GM18498 (cell line): ENCODE measurements at regions not wholly inside any gene's neighbourhood (a gene's known extent, or its start where the extent isn't known, plus 50 kb on each side); places are given as distances from the start of the nearest gene placed in this dataset.

Experiments
- ATAC-seq: cut with Tn5 transposase; IDR thresholded peaks from one replicate; pipeline ENCODE4 v1.9.1; 2021; ENCODE audit warnings: mild to moderate bottlenecking, moderate library complexity; ENCODE audit not compliant: unreplicated experiment

DNA sequence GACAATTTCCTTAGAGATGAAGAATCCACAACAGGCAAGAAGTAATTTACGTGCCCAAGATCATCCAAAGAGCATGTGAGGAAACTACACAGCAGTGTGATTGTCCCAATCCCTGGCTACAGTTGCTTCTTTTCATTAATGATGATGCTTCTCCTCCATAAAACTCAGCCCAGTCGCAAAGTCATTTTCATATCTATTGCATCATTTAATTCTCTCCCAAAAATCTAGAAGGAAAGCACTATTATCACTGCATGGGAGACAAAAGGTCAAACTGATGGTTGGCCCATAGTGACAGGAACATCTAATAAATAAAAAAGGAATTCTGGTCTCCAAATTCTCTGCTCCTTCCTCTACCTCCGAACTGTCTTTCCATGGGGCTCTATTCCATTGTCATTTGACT lies 103.5 kb upstream of the SERP2 start:
- ATAC-seq: no peak

DNA sequence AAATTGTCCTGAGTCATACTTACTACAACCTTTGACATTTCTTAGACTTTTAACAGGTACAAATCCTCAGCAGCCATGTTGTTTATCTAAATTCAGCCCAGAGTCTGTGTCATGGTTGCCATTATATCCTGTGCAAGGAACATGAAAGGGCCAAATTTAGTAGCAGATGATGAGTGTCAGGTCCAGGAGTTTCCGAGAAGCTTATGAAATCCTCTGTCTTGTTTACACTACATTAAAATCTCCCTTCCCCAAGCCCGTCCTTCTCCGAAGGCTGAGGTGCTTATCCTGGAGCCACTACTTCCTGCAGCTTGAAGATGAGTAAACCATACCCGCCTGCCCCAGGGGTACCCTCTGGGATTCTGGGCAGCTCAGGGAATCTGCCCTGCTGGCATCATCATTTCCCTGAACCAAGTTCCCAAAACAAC lies 102.6 kb upstream of the SERP2 start:
- no peak for ATAC-seq

DNA sequence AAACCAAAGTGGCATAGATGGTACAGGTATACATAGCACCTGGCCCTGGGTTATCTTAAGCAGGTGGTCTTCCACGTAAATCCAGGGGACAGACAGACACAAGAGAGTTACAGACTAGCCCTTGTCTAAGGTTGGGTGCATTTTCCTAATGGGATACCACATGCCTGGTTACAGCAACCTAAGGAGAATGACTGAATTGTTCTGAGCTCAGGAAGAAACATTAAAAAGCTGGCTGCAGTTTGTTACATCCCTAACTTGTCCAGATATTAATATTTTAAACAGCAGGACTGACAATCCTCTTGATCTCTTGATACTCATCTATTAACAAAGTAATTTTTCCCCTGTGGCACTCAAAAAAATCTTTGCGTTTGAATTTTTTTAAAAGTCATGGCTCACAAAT lies 102.2 kb upstream of the SERP2 start:
- ATAC-seq: no peak

DNA sequence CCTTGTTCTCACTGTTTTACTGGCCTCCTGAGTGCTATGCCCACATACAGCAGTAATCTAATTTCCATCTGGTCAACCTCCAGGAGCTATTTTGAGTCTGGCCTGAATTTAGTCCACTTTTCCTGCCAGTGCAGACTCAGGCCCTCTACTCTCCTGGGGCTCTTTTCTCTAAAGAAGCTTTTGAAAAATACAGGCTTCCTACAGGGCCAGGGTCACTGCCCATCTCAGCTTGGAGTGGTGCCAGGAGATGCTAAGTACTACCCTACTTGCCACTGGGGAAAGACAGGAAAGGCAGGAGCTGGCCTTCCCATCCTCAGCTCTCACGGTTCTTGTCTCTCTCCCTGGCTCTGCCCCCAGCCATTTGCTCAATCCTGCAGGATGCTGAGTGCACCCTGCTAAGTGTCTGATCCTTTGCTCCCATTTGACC lies 101.7 kb upstream of the SERP2 start:
- no peak for ATAC-seq

DNA sequence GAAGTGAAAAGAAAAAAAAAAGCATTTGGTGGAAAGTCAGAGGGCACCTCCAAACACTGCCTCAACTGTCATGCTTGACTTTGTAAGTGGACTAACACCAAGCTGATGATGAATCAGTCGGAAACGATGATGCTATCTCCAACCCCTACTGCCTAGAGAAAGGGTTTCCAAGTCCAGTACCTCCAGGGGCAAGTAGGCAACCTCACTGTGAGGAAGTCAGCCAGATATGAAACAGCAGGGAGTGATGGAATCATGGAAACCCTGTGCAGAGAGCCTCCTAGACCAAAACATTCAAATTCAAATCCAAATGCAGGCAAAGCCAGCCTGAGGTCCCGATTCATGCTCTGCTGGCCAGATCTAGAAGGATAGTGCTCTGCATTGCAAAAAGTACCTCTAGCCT lies 100.9 kb upstream of the SERP2 start:
- no peak for ATAC-seq

DNA sequence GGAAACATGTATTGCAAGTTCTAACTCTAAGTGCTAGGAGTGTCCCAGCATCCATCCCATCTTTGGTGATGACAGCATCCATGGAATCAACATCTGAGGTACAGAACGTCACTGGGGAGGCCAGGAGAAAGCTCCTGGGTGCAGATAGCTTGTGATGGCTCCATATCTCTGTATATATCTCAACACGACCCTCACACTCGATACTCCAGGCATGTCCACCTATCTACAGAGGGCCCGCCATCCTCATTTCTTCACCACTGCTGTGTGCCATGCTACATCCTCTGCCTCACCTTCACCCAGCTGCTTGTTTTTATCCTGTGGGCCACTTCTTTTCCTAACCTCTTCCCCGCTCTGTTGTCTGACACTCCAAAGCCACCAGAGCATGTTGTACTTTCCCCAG lies 100.4 kb upstream of the SERP2 start:
- ATAC-seq: no peak

DNA sequence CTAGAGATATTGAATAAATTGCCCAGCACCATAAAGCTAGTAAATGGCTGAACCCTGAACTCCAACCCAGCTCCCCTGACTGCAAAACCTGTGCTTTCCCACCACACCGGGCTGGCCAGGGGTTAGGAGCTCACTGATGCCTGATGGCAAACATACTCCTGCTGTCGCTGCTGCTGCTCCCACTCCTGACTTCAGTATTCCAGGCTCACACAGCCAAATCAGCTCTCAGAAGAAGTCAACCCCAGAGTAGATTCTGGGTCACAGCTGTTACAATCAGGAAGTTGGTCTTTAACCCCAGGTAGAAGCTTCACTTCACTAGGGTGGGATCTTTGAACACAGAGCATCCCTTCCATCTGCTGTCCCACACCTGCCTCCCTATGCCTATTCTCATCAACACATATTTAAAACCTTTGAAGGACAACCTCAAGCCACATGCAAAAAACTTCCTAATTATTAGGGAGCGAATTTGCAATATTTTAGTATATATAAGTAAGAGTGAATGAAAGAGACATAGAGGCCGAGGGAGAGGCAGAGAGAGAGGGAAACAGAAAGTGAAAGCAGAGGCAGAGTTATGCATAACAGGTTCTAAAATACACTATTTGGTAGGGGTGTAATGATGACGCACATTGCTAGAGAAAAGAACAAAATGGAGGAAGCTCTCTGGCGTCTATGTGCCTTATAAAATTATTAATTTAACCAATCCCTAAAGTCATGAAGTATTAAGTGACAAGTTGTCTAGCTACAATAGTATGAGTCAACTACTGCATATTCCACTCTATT lies 99.4 kb upstream of the SERP2 start:
- peak; percentile 94 for ATAC-seq

DNA sequence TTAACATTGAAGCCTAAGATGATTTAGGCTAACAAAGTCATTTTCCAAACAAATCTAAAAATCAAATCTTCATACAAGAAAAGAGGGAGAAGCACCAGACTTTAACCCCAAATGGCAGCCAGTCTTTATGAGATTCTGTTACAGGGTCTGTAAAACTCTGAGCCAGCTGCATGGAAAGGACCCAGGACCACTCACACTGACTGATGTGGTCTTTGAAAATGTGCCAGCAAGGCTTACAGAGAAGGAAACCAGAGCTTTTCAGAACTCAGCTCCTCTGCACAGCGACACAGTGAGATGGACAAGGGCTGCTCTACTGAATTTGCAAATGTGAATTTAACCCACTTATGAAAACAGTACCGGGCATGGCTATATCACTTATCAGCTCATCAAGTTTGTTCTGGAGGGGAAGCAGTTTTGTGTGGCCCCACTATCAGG lies 98.8 kb upstream of the SERP2 start:
- ATAC-seq: no peak

DNA sequence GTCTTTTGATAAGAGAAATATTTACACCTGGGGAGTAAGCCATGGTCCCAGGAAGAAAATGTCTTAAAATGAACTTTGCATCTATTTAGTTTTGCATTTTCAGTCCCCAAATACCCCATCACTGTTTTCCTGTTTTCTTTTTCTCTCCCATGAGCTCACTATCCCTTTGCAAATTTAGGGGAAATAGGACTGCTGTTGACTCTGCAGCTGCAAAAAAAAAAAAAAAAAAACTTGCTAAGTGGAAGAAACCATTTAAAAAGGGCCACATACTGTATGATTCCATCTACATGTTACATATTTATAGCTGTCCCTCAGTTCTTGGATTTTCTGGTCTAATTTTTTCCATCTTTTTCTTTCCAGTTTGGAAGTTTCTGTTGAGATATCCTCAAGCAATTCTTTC lies 98.2 kb upstream of the SERP2 start:
- ATAC-seq: no peak

DNA sequence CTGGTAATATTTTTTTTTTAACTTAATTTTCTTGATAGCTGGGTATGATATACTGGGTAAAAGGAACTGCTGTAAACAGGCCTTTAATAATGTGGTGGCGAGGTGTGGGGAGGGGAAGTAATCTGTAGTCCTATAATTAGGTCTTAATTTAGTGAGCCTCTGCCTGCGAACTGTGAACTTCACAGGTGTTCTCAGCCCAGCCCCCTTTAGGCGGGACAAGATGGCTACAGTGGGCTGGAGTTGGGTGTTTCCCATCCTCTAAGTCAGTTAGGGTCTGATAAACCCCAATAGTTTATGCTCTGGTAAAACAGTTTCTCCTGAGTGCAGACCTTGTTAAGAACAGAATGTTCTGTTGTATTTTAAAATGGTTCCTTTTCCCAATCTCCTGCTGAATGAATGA lies 97.6 kb upstream of the SERP2 start:
- ATAC-seq: no peak

DNA sequence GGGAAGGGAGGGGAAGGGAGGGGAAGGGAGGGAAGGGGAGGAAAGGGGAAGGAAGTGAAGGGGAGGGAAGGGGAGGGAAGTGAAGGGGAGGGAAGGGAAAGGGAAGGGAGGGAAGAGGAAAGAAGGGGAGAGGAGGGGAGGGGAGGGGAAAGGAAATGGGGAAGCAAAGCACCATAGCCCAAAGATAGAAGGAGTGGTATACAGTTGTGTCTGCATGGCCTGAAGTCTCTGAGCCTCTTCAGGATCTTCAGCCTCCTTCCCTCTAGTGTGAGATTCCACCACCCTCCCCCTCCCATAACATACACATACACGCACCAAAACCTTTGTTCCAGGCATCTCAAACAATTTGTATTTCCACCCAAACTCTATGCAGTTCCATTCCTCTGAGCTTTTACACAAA lies 96.2 kb upstream of the SERP2 start:
- ATAC-seq: no peak

DNA sequence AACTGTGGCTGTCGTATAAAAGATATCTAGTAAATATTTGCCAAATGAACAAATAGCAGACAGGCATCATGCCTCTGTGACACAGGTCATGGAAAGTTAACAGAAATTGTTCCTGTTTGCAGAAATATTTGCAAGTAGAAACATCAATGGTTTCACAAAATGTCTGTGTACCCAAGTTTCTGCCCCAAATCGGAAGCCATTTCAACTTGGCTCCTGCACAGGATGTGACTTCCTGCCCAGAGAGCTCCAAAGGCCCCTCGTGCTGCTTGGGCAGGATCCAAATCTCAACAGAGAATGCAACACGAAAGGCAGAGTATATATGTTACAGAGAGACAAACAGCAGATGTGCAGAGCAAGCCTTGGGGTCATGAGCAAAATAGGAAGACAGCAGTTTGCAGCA lies 95.5 kb upstream of the SERP2 start:
- ATAC-seq: no peak

DNA sequence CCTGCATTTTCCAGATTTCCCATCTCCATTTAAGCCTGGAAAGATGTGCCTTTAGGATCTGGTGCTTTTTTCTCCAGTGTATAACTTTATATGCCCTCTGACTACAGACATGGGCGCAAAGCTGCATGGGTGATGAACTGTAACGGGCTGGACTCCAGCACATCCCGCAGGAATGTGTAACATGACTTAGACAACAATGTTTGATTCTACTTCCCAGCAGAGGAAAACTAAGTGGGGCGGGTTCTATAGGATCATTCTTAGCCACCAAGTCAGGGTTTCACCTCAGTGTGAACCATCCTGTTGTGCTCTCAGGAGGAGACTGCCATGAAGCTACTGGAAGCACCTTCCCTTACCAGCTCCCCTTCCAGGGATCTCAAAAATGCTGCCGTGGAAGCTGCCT lies 93.2 kb upstream of the SERP2 start:
- ATAC-seq: no peak

DNA sequence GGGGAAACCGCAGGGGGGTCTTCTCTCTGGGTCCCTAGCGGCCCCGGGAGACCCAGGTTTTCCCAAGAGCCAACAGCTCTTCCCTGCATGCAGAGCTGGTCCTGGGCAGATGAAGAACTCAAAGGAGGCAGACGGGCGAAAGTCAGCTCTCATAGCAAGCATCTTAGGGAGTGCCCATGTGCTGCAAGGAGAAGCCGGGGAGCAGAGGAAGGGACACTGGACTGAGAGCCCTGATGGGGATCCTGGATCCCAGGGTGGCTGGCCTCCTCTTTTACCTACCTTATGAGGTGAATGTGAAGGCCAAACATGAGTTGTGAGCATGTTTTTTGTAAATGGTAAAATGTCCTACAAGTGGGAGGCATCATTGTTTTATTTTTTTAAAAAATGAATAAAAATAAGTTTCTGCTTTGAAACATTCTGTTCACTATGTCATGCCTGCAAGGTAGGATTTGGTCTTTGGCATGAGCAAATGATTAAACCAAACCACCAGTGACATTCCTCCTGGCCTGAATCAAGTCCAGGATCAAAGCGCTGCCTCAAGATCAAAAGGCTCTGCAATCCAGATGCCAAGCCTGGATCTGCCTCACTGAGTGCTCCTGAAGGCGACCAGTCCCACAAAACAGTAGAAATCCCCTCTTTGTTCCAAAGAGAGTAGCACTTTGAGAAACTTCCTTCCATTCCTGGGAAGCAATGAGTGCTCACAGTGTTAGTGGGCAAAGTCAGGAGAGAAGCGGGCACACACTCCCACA lies 92.2 kb upstream of the SERP2 start:
- ATAC-seq: no peak

DNA sequence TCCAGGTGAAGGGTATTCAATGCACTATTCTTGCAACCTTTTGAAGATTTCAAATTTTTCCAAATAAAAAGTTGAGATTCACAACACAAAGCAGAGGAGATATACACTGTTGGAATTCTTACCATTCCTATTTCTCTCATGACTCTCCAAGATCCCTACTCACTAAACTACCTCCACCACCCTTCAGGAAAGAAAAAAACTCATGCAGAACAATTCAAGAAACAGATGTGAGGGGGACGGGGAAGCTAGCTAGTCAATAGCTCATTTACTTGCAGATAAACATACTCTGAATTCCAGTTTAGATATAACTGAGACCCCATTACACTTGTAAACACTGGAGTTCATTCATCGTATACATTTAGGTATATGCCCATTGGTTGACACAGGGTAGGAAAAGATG lies 90.0 kb upstream of the SERP2 start:
- ATAC-seq: no peak

DNA sequence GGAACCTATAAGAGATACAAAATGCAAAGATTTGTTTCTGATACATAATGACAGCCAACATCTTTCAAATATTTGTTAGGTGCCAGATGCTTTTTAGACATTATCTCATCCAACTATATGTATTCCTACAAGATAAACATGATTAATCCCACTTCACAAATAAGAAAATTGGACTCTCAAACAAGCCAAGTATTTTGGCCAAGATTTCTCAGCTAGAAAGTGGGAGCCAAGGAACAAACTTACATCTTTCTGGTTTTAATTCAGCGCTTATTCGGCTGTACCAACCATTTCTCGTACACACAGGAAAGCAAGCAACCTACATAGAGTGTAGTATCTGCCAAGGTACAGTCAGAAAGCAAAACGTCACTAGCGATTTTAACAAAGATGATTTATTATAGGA lies 85.7 kb upstream of the SERP2 start:
- no peak for ATAC-seq

DNA sequence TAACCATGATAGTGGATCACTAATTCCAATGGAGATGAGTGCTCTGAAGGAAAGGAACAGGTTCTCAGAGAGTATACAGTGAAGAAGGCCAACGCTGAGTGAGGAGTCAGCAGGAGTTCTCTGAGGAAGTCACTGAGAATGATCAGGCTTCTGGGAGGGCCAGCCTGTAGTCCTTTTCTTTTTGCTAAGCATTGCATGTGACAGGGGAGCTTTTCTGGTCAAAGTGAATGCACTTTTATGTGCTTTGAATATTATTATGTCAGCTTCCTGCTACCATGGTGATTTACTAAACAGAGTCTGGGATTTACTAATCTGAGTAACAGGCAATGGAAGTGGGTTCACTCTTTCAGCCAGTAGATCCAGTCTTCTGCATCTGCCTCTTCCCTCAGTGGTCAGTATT lies 81.1 kb upstream of the SERP2 start:
- ATAC-seq: no peak

DNA sequence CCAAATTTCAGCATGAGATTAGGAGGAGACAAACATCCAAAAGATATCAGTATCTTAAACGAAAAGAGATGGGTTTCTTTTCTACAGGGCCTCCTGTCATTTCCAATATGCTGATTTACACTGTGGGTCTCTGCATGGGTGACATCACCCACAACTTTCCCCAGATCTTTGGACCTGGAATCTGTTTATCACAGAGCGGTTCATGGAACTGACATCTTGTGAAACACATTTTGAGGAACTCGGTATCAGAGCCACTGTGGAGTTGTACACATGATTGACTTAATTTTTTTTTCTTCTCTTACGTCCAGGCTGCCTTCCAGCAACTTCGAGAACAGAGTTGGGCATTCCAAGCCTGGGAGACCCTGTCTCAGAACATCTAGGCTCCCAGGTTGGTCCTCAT lies 80.2 kb upstream of the SERP2 start:
- no peak for ATAC-seq

DNA sequence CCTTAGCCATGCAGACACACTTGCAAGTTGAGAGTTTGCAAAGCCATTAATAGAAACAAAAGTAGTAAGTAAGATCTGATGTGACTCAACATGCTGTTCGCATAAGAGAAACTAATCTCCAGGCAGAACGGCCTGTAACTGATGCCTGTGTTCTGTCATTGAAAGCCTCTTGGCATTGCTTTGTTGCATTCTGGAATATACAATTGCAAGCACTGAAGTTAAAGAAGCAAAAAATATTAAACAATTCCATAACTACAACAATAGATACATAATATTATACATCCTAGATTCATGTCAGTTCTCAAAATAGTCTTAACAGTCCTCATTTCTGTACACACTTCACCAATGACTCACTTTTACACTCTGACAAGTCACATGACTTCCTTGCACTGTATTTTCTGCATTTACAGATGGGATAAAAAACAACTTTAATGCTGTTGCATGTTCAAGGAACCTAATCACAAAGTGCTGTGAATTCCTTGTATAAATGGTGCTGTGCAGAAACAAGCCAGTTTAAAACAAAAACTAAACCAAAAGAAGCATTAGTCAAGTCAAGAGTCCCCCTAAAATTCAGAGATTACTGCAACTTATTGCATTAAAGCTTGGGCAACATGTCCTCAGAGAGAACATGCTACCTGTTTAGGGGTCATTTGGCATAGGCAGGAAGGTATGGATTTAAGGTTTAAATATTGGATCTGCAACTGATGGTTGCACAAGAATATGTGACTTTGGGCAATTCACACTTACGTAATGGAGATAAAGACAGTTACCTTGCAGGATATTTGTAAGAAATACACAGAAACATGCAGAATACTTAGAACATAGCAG lies 79.5 kb upstream of the SERP2 start:
- no peak for ATAC-seq

DNA sequence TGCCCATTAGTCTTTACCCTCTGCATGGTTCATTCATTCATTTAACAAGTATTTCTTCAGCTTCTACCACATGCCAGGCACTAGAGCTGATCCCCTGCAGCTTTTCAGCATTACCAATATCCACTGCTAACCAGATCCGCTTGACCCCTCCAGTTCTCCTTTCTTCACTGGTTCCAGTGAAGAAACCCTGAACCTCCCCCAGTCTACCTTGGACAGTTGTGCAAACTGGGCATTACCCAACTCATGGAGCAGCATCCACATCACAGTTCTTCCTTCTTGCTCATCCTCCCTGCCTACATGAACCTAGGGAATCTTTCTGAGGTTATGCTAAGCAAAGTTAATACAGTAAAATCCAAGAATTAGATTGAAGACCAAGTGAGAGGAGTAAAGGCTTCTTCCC lies 78.7 kb upstream of the SERP2 start:
- no peak for ATAC-seq

DNA sequence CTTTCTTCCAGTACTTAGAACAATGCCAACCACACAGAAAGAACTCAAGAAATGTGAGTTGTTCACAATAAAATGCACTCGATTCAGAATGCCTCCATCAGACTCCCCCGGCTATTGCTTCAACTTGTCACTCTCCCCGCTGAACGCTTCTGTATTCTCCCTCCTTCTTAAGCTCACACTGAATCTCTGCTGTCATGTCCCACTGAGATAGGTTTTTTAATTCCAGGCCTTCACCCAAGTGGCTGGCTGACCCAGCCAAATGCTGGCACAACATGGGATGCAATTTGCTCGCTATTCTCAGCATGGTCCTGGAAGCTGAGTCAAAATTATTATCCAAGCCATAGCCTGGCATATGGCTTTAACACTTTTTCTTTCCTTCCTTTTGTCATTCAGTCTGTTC lies 76.8 kb upstream of the SERP2 start:
- no peak for ATAC-seq

DNA sequence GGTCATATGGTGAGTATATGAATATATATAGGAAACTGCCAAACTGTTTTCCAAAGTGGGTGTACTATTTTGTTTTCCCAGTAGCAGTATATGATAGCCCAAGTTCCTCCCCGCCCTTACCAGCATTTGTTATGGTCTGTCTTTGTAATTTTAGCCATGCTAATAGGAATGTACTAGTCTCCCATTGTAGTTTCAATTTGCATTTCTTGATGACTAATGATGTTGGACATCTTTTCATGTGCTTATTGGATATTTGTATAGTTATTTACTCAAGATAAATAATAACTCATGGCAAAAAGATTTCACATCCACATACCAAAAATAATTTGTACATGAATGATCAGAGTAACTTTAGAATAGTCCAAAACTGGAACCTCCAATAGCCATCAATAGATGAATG lies 75.3 kb upstream of the SERP2 start:
- no peak for ATAC-seq
